ENCODE measurements at regions not wholly inside any gene's neighbourhood (a gene's known extent, or its start where the extent isn't known, plus 50 kb on each side); places are given as distances from the start of the nearest gene placed in this dataset.

- DNase-seq (ENCODE audit: low read depth in 2 of 2) = no peak
These were observed 129.1 kb upstream of the FSTL4 start for GRCh38 chr5:133741396-133741795.

GRCh38 chr5:133739181-133739780 lies 126.9 kb upstream of the FSTL4 start:
- no peak for DNase-seq (ENCODE audit: low read depth in 2 of 2)

- DNase-seq (ENCODE audit: low read depth in 2 of 2) = no peak
These were observed 125.9 kb upstream of the FSTL4 start for GRCh38 chr5:133738271-133738670.

GRCh38 chr5:133736512-133736911 lies 124.2 kb upstream of the FSTL4 start:
- no peak for DNase-seq (ENCODE audit: low read depth in 2 of 2)

GRCh38 chr5:133735346-133735745 lies 123.0 kb upstream of the FSTL4 start:
- DNase-seq (ENCODE audit: low read depth in 2 of 2) = no peak

GRCh38 chr5:133734916-133735315 lies 122.6 kb upstream of the FSTL4 start:
- no peak for DNase-seq (ENCODE audit: low read depth in 2 of 2)

GRCh38 chr5:133732536-133732935 lies 120.2 kb upstream of the FSTL4 start:
- no peak for DNase-seq (ENCODE audit: low read depth in 2 of 2)

- DNase-seq (ENCODE audit: low read depth in 2 of 2) = no peak
These were observed 119.6 kb upstream of the FSTL4 start for GRCh38 chr5:133731951-133732350.

- DNase-seq (ENCODE audit: low read depth in 2 of 2) = no peak
These were observed 118.5 kb upstream of the FSTL4 start for GRCh38 chr5:133730866-133731265.

GRCh38 chr5:133730346-133730745 lies 118.0 kb upstream of the FSTL4 start:
- DNase-seq (ENCODE audit: low read depth in 2 of 2) = no peak

- no peak for DNase-seq (ENCODE audit: low read depth in 2 of 2)
These were observed 117.5 kb upstream of the FSTL4 start for GRCh38 chr5:133729800-133730199.

- DNase-seq (ENCODE audit: low read depth in 2 of 2) = no peak
These were observed 116.1 kb upstream of the FSTL4 start for GRCh38 chr5:133728475-133728874.

- no peak for DNase-seq (ENCODE audit: low read depth in 2 of 2)
These were observed 115.3 kb upstream of the FSTL4 start for GRCh38 chr5:133727636-133728035.

GRCh38 chr5:133723651-133724366 lies 111.5 kb upstream of the FSTL4 start:
- DNase-seq (ENCODE audit: low read depth in 2 of 2) = no peak

- no peak for DNase-seq (ENCODE audit: low read depth in 2 of 2)
These were observed 110.8 kb upstream of the FSTL4 start for GRCh38 chr5:133723126-133723525.

- no peak for DNase-seq (ENCODE audit: low read depth in 2 of 2)
These were observed 109.0 kb upstream of the FSTL4 start for GRCh38 chr5:133721365-133721764.

GRCh38 chr5:133718457-133718856 lies 106.1 kb upstream of the FSTL4 start:
- no peak for DNase-seq (ENCODE audit: low read depth in 2 of 2)

GRCh38 chr5:133716532-133717183 lies 104.3 kb upstream of the FSTL4 start:
- DNase-seq (ENCODE audit: low read depth in 2 of 2) = no peak

GRCh38 chr5:133715616-133716015 lies 103.3 kb upstream of the FSTL4 start:
- DNase-seq (ENCODE audit: low read depth in 2 of 2) = no peak

GRCh38 chr5:133715216-133715615 lies 102.9 kb upstream of the FSTL4 start:
- DNase-seq (ENCODE audit: low read depth in 2 of 2) = no peak

GRCh38 chr5:133714161-133714915 lies 102.0 kb upstream of the FSTL4 start:
- DNase-seq (ENCODE audit: low read depth in 2 of 2) = no peak

GRCh38 chr5:133713751-133714150 lies 101.4 kb upstream of the FSTL4 start:
- DNase-seq (ENCODE audit: low read depth in 2 of 2) = no peak
